ENCODE measurements at regions not wholly inside any gene's neighbourhood (a gene's known extent, or its start where the extent isn't known, plus 50 kb on each side); places are given as distances from the start of the nearest gene placed in this dataset.

DNA sequence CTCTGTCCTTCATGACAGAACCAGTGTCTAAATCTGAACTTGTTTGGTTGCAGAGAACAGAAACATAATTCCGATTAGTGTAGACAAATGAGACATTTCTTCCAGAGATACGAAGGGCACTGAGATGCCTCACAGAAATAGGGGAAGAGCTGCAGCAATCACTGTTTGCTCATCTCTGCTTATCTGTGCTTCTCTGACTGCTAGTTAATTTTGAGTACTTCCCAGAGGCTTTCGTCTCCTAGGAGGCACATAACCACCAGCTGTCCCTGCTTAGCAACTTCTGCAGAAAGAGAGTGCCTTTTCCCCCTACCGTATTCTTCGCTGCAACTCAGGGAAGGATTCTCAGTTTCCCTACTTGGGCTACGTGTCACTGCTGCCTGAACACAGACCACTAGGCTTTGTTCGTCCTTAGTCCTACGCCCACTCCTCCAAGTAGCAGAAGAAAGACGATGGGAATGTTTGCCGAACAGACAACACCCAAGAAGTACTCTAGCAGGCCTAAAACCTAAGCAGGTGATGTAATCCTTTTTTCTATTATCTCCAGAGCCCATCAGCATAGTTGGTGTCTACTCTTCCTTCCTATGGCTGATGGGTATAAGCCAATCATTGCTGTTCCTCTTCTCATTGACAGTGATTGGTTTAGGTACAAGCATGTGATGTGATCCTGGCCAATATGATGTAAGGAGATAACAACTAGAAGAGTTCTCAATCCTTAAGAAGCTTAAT is 63.6 kb downstream of the TNP1 start:
- H3K9me3 ChIP-seq, result no peaks in the 10 kb centered on the region
- no peak overlapping the region for H3K4me2 ChIP-seq
- POLR2A ChIA-PET, result no interaction called here
- CTCF ChIA-PET, result interaction anchor here (0.7 to 1.4 kb wide), 2 partner anchors 9 to 43 kb away, joined by 3 to 4 read pairs; no protein-coding TSS in a partner anchor
- H3K4me3 ChIP-seq, result no peak overlapping the region
- H3K27ac ChIP-seq, result no peak overlapping the region
- no peak for DNase-seq (ENCODE audit: low read depth in 1 of 2, low spot score in 1 of 2)
- H3K4me1 ChIP-seq, result no peaks in the 10 kb centered on the region
- ATAC-seq, result no peak
- 65% methylated on average over 10 of the region's 10 CpGs for WGBS (ENCODE audit: missing lambda C conversion rate)
- no peak for TF ChIP-seq RAD21 (conservative IDR thresholded peaks at IDR 0.05 in 1 of 2, IDR thresholded peaks at IDR 0.05 in 1 of 2)
- TF ChIP-seq, protein P1, sequence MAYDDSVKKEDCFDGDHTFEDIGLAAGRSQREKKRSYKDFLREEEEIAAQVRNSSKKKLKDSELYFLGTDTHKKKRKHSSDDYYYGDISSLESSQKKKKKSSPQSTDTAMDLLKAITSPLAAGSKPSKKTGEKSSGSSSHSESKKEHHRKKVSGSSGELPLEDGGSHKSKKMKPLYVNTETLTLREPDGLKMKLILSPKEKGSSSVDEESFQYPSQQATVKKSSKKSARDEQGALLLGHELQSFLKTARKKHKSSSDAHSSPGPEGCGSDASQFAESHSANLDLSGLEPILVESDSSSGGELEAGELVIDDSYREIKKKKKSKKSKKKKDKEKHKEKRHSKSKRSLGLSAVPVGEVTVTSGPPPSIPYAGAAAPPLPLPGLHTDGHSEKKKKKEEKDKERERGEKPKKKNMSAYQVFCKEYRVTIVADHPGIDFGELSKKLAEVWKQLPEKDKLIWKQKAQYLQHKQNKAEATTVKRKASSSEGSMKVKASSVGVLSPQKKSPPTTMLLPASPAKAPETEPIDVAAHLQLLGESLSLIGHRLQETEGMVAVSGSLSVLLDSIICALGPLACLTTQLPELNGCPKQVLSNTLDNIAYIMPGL (CRISPR knock-in tag; IDR thresholded peaks at IDR 0.05; ENCODE audit: borderline replicate concordance), result no peak
- TF ChIP-seq, protein P2, sequence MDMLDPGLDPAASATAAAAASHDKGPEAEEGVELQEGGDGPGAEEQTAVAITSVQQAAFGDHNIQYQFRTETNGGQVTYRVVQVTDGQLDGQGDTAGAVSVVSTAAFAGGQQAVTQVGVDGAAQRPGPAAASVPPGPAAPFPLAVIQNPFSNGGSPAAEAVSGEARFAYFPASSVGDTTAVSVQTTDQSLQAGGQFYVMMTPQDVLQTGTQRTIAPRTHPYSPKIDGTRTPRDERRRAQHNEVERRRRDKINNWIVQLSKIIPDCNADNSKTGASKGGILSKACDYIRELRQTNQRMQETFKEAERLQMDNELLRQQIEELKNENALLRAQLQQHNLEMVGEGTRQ (IDR thresholded peaks at IDR 0.05), result no peak
- TF ChIP-seq, protein P3, sequence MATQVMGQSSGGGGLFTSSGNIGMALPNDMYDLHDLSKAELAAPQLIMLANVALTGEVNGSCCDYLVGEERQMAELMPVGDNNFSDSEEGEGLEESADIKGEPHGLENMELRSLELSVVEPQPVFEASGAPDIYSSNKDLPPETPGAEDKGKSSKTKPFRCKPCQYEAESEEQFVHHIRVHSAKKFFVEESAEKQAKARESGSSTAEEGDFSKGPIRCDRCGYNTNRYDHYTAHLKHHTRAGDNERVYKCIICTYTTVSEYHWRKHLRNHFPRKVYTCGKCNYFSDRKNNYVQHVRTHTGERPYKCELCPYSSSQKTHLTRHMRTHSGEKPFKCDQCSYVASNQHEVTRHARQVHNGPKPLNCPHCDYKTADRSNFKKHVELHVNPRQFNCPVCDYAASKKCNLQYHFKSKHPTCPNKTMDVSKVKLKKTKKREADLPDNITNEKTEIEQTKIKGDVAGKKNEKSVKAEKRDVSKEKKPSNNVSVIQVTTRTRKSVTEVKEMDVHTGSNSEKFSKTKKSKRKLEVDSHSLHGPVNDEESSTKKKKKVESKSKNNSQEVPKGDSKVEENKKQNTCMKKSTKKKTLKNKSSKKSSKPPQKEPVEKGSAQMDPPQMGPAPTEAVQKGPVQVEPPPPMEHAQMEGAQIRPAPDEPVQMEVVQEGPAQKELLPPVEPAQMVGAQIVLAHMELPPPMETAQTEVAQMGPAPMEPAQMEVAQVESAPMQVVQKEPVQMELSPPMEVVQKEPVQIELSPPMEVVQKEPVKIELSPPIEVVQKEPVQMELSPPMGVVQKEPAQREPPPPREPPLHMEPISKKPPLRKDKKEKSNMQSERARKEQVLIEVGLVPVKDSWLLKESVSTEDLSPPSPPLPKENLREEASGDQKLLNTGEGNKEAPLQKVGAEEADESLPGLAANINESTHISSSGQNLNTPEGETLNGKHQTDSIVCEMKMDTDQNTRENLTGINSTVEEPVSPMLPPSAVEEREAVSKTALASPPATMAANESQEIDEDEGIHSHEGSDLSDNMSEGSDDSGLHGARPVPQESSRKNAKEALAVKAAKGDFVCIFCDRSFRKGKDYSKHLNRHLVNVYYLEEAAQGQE (IDR thresholded peaks at IDR 0.05), result no peak
- no peak for TF ChIP-seq JUNB (IDR thresholded peaks at IDR 0.05)
- no peak for TF ChIP-seq CHD4 (IDR thresholded peaks at IDR 0.05; ENCODE audit: borderline replicate concordance)
- TF ChIP-seq CEBPB (IDR thresholded peaks at IDR 0.05), result no peak
- TF ChIP-seq RNF2 (IDR thresholded peaks at IDR 0.05; ENCODE audit: borderline replicate concordance, low read depth), result no peak
- no peak for TF ChIP-seq CHD2 (IDR thresholded peaks at IDR 0.05; ENCODE audit: low read length, partially characterized antibody)
- TF ChIP-seq NFE2L2 (conservative IDR thresholded peaks at IDR 0.05; ENCODE audit: low read length), result no peak
- no peak for TF ChIP-seq ZFP36 (IDR thresholded peaks at IDR 0.05; ENCODE audit: borderline replicate concordance, partially characterized antibody)
- TF ChIP-seq, protein P4, sequence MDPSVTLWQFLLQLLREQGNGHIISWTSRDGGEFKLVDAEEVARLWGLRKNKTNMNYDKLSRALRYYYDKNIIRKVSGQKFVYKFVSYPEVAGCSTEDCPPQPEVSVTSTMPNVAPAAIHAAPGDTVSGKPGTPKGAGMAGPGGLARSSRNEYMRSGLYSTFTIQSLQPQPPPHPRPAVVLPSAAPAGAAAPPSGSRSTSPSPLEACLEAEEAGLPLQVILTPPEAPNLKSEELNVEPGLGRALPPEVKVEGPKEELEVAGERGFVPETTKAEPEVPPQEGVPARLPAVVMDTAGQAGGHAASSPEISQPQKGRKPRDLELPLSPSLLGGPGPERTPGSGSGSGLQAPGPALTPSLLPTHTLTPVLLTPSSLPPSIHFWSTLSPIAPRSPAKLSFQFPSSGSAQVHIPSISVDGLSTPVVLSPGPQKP (IDR thresholded peaks at IDR 0.05; ENCODE audit: low read depth, low read length), result no peak
- no peak for TF ChIP-seq BHLHE40 (IDR thresholded peaks at IDR 0.05; ENCODE audit: low read depth, low read length)
- FAIRE-seq, result no peak

DNA sequence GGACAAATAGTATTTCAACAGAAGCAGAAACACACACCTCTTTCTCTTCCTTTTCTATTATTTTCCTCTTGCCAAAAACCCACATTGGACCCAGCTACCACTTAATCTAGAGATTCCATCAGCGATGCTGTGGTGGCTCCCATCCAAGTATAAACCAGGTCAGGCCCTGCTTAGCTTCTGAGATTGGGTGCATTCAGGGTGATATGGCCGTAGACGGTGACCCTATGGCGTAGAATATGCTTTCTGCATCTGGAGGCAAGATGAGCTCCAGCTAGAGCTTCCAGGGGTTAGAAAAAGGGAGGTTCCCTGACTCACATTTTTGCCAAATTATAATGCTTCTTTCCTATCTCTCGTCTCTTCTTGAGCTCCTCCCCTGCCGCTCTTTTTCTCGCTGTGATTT is 66.5 kb downstream of the TNP1 start:
- DNase-seq (ENCODE audit: low read depth in 1 of 2, low spot score in 1 of 2), result no peak
- POLR2A ChIA-PET, result no interaction called here

More for the DNA sequence above, 66.5 kb downstream of the TNP1 start:
- TF ChIP-seq CHD2 (IDR thresholded peaks at IDR 0.05; ENCODE audit: low read length, partially characterized antibody), result no peak
- TF ChIP-seq, protein P5, sequence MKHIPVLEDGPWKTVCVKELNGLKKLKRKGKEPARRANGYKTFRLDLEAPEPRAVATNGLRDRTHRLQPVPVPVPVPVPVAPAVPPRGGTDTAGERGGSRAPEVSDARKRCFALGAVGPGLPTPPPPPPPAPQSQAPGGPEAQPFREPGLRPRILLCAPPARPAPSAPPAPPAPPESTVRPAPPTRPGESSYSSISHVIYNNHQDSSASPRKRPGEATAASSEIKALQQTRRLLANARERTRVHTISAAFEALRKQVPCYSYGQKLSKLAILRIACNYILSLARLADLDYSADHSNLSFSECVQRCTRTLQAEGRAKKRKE (CRISPR knock-in tag; IDR thresholded peaks at IDR 0.05; ENCODE audit: low read depth), result no peak
- no peak for TF ChIP-seq FOSB (CRISPR knock-in tag; IDR thresholded peaks at IDR 0.05)
- TF ChIP-seq RCOR1 (IDR thresholded peaks at IDR 0.05; ENCODE audit: low read depth, low read length), result no peak
- TF ChIP-seq HOXA7 (CRISPR knock-in tag; IDR thresholded peaks at IDR 0.05), result no peak
- TF ChIP-seq KDM5A (IDR thresholded peaks at IDR 0.05), result no peak
- no peak for TF ChIP-seq BHLHE40 (IDR thresholded peaks at IDR 0.05; ENCODE audit: low read depth, low read length)
- no peak for TF ChIP-seq CBX2 (IDR thresholded peaks at IDR 0.05; ENCODE audit: borderline replicate concordance, low read depth)
- no peak for FAIRE-seq
- Histone ChIP-seq H3K4me3 (no peak overlapping the region), H3K4me2 (no peak overlapping the region), H3K9me3 (no peaks in the 10 kb centered on the region), H3K4me1 (no peaks in the 10 kb centered on the region), H3K27ac (no peak overlapping the region)
- 66% methylated on average over 7 of the region's 7 CpGs for WGBS (ENCODE audit: missing lambda C conversion rate)
- CTCF ChIA-PET, result interaction anchor here (0.6 kb wide), 1 partner anchor 14 kb away, joined by 3 read pairs; no protein-coding TSS in a partner anchor
- no peak for ATAC-seq
